Suprapubic skin (tissue), 3 donors: ENCODE measurements at regions not wholly inside any gene's neighbourhood (a gene's known extent, or its start where the extent isn't known, plus 50 kb on each side); places are given as distances from the start of the nearest gene placed in this dataset.

ENCODE experiments used
- EP300 ChIP-seq: sonication (generic); formaldehyde crosslinking; IDR thresholded peaks from one replicate; pipeline ENCODE4 v1.6.1; 2017; ENCODE audit warnings: antibody characterized with exemption
- TF ChIP-seq, protein P1 (sequence below), 2 donors: fragments of 200-600 bp in 1 of 2; fragments of 450-650 bp in 1 of 2; sonication (generic) in 1 of 2; IDR thresholded peaks; one replicate each; pipeline ENCODE4 v1.5.1; 2016 to 2019; ENCODE audit warnings: antibody characterized with exemption in 2 of 2, mild to moderate bottlenecking in 1 of 2, moderate library complexity in 1 of 2

DNA sequence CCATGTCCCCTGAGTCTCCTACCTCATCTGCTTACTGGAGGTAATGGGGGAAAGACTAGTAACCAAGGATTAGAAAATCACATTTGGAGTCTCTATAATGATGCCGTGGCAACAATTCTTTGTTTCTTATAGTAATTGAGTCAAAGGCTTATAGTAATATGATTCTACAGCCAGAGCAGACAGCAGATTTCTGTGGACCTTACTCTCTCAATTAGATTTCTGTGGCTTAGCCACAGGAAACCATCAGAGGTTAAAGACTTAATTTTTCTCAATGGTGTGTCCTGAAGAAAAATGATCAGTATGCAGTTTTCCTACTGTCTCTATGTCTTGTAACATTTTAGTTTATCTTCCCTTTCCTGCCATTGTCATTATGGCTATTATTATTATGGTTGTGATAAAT, 59.3 kb upstream of the CD180 start:
- TF ChIP-seq, protein P1, sequence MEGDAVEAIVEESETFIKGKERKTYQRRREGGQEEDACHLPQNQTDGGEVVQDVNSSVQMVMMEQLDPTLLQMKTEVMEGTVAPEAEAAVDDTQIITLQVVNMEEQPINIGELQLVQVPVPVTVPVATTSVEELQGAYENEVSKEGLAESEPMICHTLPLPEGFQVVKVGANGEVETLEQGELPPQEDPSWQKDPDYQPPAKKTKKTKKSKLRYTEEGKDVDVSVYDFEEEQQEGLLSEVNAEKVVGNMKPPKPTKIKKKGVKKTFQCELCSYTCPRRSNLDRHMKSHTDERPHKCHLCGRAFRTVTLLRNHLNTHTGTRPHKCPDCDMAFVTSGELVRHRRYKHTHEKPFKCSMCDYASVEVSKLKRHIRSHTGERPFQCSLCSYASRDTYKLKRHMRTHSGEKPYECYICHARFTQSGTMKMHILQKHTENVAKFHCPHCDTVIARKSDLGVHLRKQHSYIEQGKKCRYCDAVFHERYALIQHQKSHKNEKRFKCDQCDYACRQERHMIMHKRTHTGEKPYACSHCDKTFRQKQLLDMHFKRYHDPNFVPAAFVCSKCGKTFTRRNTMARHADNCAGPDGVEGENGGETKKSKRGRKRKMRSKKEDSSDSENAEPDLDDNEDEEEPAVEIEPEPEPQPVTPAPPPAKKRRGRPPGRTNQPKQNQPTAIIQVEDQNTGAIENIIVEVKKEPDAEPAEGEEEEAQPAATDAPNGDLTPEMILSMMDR (IDR thresholded peaks at IDR 0.05), result no peak
- no peak for TF ChIP-seq EP300
